T-helper 2 cell treated with Interferon-gamma antibody and Interleukin-4, amounts not matched to agents 100 ng/mL and 5 ng/mL, for 36 hours (primary cell): ENCODE measurements at regions not wholly inside any gene's neighbourhood (a gene's known extent, or its start where the extent isn't known, plus 50 kb on each side); places are given as distances from the start of the nearest gene placed in this dataset.

ENCODE experiments used
- intact Hi-C: fragments of 100-400 bp; cut with micrococcal nuclease; formaldehyde crosslinking; loops from one replicate; pipeline ENCODE4 v1.15.1; 2023

DNA sequence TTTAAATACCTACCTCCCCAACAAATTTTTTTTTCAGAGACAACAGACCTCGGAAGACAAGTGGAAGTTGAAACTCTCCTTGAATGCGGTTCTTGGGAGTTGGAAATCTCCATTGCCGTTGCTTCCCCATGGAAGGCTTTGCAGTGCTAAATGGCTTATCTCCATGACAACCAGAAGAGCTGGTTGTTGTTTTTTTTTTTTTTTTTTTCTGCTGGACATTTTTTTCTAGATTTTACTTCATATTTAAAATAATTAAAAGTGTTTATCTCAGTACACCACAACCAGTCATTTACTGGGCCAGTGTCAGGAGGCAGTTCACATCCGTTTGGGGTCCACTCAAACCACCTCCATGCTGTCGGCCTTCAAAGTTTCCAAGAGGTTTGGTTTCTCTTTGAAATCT lies 348.5 kb upstream of the PRKCQ start:
- intact Hi-C loops, result loop anchor here (5.0 to 10.0 kb wide), 2 partner anchors 44 to 556 kb away; no protein-coding TSS in a partner anchor

GRCh38 chr10:6926971-6927370 lies 346.9 kb upstream of the PRKCQ start:
- intact Hi-C loops, result loop anchor here (1.0 to 10.0 kb wide), 4 partner anchors 45 to 558 kb away; partner anchors contain the start of gene SFMBT2

- intact Hi-C loops, result loop anchor here (5.0 to 10.0 kb wide), 2 partner anchors 47 to 560 kb away; no protein-coding TSS in a partner anchor
These were observed 345.1 kb upstream of the PRKCQ start for GRCh38 chr10:6925146-6925545.

- intact Hi-C loops, result loop anchor here (5.0 to 10.0 kb wide), 2 partner anchors 333 to 561 kb away; no protein-coding TSS in a partner anchor
These were observed 344.1 kb upstream of the PRKCQ start for GRCh38 chr10:6924166-6924565.

GRCh38 chr10:6921026-6921425 lies 340.9 kb upstream of the PRKCQ start:
- intact Hi-C loops, result loop anchor here (2.0 to 10.0 kb wide), 3 partner anchors 200 to 564 kb away; no protein-coding TSS in a partner anchor

- intact Hi-C loops, result loop anchor here (1.0 to 10.0 kb wide), 6 partner anchors 200 to 767 kb away; partner anchors contain the start of gene SFMBT2
These were observed 340.3 kb upstream of the PRKCQ start for GRCh38 chr10:6920072-6921019.

DNA sequence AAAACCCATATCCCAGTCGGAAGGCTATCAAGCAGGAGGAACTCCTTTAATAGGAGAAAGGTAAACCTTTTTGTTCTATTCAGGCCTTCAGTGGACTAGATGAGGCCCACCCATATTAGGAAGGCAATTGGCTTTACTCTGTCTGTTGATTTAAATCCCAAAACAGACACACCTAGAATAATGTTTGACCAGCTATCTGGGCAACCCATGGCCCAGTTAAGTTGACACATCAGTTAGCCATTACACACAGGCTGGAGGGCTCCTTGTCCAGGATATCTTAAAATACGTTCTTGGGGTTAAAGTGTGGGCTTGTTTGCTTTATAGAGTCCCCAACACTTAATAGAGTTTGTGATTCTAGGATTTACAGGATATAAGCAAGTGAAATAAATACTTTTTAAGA lies 339.0 kb upstream of the PRKCQ start:
- intact Hi-C loops, result no loop called here

DNA sequence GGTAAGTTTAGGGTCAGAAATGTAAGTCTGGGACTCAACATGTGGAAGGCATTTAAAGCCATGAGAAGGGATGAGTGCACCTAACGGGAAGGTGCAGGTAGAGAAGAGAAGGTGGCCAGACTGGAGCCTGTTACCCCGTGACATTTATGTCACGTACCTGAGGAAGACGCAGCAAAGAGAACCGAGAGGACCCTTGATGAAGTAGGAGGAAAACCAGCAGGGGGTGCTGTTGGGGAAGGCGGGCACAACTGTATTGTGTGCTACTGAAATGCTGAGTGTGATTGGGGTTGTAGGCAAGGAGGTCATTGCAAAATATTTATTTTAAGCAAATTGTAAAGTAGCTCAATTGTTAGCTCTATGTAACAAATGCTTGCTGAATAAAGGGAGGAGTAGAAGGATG lies 338.2 kb upstream of the PRKCQ start:
- intact Hi-C loops, result no loop called here

- intact Hi-C loops, result no loop called here
These were observed 337.0 kb upstream of the PRKCQ start for GRCh38 chr10:6917125-6917524.

DNA sequence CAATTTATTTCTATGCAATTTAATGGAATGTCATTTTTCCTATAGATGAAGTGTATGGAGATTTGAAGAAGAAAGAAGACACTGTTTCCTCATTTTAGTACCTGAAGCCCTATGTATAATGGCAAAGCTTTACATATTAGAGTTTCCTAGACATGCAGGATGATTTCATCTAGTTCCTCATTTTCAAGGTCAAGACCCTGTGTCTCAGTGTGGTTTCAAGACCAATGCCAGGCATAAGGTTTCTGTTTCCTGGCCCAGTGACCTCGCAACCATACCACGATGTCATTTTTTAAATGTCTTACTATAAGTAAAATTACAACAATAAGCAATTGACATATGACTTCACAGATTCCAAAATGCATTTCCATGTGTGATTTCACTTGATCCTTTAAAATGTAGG lies 336.5 kb upstream of the PRKCQ start:
- intact Hi-C loops, result no loop called here

- intact Hi-C loops, result no loop called here
These were observed 335.2 kb upstream of the PRKCQ start for GRCh38 chr10:6915307-6915706.

- intact Hi-C loops, result no loop called here
These were observed 332.9 kb upstream of the PRKCQ start for GRCh38 chr10:6912929-6913328.

DNA sequence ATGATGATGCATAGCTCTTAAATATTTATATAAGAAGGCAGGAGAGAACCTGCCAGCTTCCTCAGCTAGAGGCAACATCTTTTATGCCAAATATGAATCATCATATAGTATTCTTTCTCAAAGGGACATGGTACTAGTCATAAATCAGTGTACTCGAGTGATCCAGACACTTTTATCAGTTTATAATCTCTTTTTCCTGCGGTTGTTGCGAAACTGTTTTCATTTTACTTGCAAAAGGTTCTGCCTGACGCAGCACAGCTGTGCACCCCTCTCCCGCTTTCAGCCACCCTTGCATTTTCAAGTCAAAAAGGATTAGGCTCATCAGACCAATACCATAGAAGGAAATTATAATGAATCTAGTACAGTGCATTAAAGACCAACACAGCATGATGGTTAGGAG lies 332.3 kb upstream of the PRKCQ start:
- intact Hi-C loops, result no loop called here

DNA sequence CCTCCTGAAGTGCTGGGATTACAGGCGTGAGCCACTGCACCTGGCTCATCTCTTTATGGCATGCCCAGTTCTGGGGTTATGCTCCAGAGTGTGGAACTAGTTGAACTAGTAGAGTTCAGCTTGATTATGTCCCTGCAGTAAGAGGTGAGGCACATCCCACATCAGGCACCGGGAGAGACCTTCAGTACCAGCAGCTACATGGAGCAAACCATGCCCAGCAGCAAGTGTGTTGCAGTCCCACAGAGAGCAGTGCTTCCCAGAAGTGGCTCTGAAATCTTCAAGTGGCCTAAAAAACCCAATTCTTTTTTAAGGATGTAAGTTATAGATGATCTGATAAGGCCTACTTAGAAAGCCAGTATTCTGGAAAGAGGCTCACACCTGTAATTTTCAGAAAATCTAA lies 331.9 kb upstream of the PRKCQ start:
- intact Hi-C loops, result no loop called here

- intact Hi-C loops, result no loop called here
These were observed 330.0 kb upstream of the PRKCQ start for GRCh38 chr10:6909905-6910560.

DNA sequence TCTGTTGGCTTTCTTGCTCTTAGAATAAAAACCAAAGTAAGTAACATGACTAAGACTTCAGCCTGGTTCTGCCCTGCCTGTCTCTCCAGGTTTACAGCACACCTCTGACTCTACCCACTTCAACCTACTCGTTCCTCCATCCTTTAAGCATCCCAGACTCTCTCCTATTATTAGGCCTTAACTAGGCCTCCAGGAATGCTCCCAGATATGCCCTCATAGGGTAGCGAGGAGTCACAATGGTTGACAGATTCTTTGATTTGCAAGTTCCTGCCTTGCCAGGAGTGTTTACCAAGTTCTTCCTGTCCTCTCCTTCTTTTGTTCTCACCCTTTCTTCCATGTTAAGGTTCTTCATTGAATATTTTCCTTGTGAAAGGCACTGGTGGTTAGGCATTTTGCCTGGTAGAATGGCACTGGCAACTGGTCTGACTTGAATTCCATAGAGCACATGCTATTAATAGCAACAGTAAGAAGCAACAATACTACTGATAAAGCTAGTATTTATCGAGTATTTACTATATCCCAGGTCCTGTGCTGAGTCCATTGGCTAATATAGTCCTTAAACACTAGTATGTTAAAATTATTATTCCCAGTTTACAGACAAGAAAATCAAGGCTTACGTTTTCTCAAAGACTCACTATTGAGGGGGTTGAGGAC lies 327.9 kb upstream of the PRKCQ start:
- intact Hi-C loops, result no loop called here

DNA sequence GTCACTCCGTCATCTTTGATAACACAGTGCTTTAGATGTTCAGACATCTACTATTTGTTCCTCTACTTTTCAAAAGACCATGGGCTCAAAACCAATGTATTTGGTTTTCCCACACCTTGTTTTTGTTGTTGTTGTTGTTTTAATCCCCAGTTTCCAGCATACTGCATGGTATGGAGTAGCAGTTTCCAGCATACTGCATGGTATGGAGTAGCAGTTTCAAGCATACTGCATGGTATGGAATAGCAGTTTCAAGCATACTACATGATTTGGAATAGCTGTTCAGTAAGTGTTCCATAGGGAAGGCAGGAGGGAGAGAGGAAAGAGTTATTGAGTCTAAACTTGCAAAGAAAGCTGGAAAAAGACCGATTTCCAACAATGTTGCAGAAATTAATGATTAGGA lies 314.3 kb upstream of the PRKCQ start:
- intact Hi-C loops, result no loop called here

GRCh38 chr10:6892864-6893263 lies 312.8 kb upstream of the PRKCQ start:
- intact Hi-C loops, result no loop called here

GRCh38 chr10:6891924-6892323 lies 311.8 kb upstream of the PRKCQ start:
- intact Hi-C loops, result no loop called here

GRCh38 chr10:6889718-6890117 lies 309.6 kb upstream of the PRKCQ start:
- intact Hi-C loops, result no loop called here

- intact Hi-C loops, result no loop called here
These were observed 308.4 kb upstream of the PRKCQ start for GRCh38 chr10:6888434-6888833.

DNA sequence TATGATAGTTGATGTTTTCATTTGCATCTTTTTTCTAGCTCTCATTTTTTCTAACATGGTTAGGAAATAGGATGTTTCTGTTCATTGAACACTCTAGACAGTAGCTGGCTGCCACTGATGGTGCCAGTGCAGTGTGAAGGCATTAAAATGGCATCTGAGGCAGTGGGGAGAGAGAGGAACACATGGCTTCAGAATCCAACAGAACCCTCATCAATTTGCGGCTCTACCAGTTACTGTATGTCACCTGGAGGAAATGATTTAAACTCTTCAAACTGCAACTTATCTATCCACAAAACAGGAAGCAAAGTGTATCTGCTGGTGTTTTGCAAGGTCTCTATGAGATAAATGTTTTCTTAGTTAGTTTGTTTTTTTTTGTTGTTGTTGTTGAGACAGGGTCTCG lies 305.2 kb upstream of the PRKCQ start:
- intact Hi-C loops, result no loop called here
